Stimulated activated CD4-positive, alpha-beta T cell treated with anti-CD3 and anti-CD28 coated beads, Interleukin-1b, Interleukin-23, amount 100 ng/mL, for 1 hour (primary cell): ENCODE measurements at regions not wholly inside any gene's neighbourhood (a gene's known extent, or its start where the extent isn't known, plus 50 kb on each side); places are given as distances from the start of the nearest gene placed in this dataset.

Experiments used
- DNase-seq, 2 donors: peaks; one replicate each; pipeline ENCODE4 v3.0.0-alpha.2; 2020; ENCODE audit warnings: low read depth in 2 of 2

- no peak for DNase-seq
Observed at GRCh38 chr6:147716434-147716833, 207.9 kb downstream of the SAMD5 start.

GRCh38 chr6:147717991-147718390, 209.5 kb downstream of the SAMD5 start:
- no peak for DNase-seq

- DNase-seq: no peak
Observed at GRCh38 chr6:147722158-147722557, 213.7 kb downstream of the SAMD5 start.

GRCh38 chr6:147724454-147724853, 216.0 kb downstream of the SAMD5 start:
- DNase-seq: no peak

GRCh38 chr6:147726342-147726741, 217.9 kb downstream of the SAMD5 start:
- no peak for DNase-seq

- DNase-seq: no peak
Observed at GRCh38 chr6:147728903-147729302, 220.4 kb downstream of the SAMD5 start.

GRCh38 chr6:147733686-147734085, 225.2 kb downstream of the SAMD5 start:
- no peak for DNase-seq

GRCh38 chr6:147734151-147734550, 225.7 kb downstream of the SAMD5 start:
- DNase-seq: no peak

GRCh38 chr6:147735924-147736323, 227.4 kb downstream of the SAMD5 start:
- DNase-seq: no peak

GRCh38 chr6:147737115-147737514, 228.6 kb downstream of the SAMD5 start:
- DNase-seq: no peak

- no peak for DNase-seq
Observed at GRCh38 chr6:147738099-147738498, 229.6 kb downstream of the SAMD5 start.

- no peak for DNase-seq
Observed at GRCh38 chr6:147738516-147739162, 230.1 kb downstream of the SAMD5 start.

GRCh38 chr6:147740326-147740725, 231.8 kb downstream of the SAMD5 start:
- no peak for DNase-seq

GRCh38 chr6:147740916-147741315, 232.4 kb downstream of the SAMD5 start:
- DNase-seq: no peak

- DNase-seq: no peak
Observed at GRCh38 chr6:147741389-147741788, 232.9 kb downstream of the SAMD5 start.

GRCh38 chr6:147742440-147742839, 233.9 kb downstream of the SAMD5 start:
- no peak for DNase-seq

GRCh38 chr6:147744012-147744411, 235.5 kb downstream of the SAMD5 start:
- no peak for DNase-seq

GRCh38 chr6:147749331-147749730, 240.8 kb downstream of the SAMD5 start:
- DNase-seq: no peak

GRCh38 chr6:147750413-147750812, 241.9 kb downstream of the SAMD5 start:
- no peak for DNase-seq

- DNase-seq: no peak
Observed at GRCh38 chr6:147751232-147751631, 242.7 kb downstream of the SAMD5 start.

- DNase-seq: no peak
Observed at GRCh38 chr6:147752689-147753403, 244.4 kb downstream of the SAMD5 start.

- DNase-seq: no peak
Observed at GRCh38 chr6:147755999-147756398, 247.5 kb downstream of the SAMD5 start.

GRCh38 chr6:147756891-147757290, 248.4 kb downstream of the SAMD5 start:
- DNase-seq: no peak

- DNase-seq: no peak
Observed at GRCh38 chr6:147757291-147757690, 248.8 kb downstream of the SAMD5 start.
